HG02981 (cell line): ENCODE measurements at regions not wholly inside any gene's neighbourhood (a gene's known extent, or its start where the extent isn't known, plus 50 kb on each side); places are given as distances from the start of the nearest gene placed in this dataset.
A peak's percentile ranks its signal among the peaks of the same experiment; 100 is the strongest.
"Not testable (repeated sequence)": the region's sequence is repeated elsewhere in the genome, so short reads cannot be mapped to it uniquely, and the experiment has no call there.

Experiments
- ATAC-seq: cut with Tn5 transposase; IDR thresholded peaks from one replicate; pipeline ENCODE4 v1.9.1; 2021; ENCODE audit warnings: mild to moderate bottlenecking, moderate library complexity; ENCODE audit not compliant: unreplicated experiment

DNA sequence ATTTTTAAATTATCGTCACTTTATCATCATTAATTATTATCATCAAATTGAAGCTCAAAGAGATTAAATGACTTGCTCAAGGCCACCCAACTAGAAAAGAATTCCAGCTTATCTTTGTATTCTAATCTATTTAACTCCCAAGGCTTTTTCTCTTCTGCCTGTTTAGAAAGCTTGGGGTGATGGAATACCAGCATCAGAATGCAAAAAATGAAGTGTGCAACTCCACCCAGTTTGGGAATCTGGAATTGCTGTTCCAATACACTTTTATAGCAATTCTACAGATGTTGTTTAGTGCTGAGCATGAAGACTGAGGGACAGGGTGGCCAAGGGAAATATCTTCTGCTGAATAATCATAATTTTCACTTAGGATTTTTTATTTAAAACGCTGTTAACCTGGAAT lies 97.2 kb upstream of the FIBIN start:
- no peak for ATAC-seq

DNA sequence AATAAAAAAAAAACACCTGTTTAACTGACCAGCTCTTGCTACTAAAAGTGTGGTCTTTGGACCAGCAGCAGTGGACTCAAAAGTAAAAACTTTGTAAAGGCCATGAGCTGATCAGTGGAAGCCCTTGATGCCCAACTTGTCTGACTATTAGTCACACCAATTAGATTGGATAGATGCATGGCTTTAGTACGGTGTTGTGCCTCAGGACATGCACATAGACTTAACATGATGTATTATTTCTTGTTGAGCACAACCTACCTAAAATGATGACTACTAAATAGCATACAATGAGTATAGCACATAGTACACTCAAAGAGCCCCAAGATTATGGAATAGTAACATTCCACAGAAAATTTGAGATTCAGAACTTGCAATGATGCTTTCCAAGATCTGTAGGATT lies 95.1 kb upstream of the FIBIN start:
- no peak for ATAC-seq

DNA sequence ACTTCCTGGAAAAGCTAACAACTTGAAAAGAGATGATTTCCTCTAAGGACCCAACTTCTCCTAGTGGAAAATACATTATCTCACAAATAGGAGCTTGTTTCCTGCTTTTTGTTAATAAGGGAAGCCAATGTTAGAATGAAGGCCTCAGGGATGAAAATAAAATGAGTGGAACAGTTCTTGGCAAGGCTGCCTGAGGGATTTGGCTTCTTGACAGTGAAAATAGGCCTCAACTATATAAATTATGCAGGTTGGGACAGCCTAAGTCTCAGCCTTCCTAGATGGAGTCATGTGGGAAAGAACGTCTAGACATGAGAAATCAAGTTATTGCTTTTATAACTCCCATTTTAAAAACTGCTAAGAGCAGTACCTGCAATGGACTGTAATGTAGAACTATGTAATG lies 92.8 kb upstream of the FIBIN start:
- no peak for ATAC-seq

DNA sequence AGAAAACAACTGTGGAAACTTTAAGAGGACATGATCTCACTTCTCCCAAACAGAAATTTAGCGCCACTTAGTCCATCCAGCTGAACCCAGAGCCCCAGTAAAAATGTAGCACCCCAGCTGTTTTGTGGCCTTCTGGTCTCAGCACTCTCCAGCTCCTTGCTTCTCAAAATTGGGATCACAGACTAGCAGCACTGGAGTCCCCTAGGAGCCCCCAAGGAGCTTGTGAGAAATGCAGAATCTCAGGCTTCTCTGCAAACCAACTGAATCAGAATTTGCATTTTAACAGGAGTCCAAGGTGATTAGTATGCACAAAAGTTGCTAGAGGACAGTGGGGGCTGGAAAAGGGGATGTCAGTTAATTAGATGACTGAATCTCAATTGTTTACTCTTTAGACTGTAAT lies 89.8 kb upstream of the FIBIN start:
- ATAC-seq, result no peak

DNA sequence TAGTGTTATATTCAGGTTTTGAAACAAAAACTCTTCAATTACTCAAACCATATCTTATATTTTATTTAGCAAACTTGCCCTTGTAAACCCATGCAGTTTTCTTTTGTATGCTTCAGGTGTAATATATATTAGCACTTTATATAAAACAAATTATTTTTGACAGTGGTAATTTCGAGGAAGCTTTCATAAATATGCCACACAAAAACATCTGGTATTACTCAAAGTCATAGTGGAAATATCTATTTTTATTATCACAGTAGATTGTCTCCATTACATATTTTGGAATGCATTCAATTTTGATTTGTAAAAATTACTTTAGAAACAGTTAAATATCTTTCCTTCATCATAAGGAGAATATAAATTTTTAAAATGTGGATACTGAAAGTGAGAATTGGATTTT lies 89.1 kb upstream of the FIBIN start:
- no peak for ATAC-seq

DNA sequence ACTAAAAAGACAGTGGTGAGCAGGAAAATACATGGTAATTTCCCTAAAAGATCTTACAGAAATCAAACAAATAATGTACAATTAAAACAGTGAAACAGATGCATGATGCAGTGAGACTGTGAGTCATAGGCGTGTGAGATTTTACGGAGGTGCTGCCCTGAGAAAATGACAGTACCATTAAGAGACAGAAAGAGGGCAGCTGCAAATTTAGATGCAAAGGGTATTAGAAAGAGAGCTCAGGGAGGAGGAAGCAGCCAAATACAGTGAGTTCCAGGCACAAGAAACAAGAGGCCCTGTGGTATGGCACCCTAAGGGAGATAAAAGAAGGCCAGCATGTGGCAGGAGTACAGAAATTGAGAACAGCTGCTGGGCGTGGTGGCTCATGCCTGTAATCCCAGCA lies 88.5 kb upstream of the FIBIN start:
- ATAC-seq, result no peak

DNA sequence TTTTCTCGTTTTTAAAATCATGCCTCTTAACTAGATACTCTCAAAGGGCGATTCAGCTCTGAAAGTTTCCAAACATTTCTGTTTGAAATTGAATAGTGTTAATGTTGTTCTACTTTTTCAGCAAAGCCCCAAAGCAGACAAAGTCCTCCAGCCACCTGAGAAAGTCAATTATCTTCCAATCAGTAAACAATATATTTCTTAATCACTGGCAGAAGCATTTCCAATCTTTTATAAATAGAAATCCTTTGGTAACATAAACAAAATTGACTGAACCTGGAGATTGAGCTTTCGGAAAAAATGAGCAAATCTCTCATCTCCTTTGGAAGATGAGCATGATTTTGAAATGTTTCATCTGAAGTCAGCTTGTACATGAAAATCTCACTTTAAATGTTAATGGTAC lies 84.4 kb upstream of the FIBIN start:
- ATAC-seq, result no peak

DNA sequence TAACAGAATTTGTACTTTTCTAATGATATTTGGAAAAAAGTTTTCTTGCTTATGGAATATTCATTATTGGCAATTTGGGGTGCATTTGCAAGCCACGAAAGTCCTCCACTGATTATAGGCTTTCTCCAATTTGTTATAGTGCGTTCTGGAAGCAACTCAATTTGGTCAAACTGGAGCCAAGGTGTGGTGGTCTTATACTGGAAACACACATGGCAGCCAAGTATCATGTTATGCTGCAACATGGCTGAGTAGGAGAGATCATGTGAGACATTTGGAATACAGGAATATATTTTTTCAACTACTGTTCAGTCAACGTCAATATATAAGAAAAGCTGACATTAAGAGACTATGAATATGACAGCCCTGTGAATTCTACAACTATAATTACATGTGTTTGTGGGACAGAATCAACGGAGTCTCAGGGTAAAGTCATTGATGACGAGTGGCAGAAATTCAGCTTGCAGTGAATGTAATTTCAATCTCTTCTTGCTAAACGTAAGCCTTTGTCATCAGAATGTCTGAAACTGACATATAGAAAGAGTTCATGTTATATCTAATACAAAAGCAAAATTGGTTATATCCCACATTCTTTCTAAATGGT lies 83.8 kb upstream of the FIBIN start:
- ATAC-seq, result no peak

DNA sequence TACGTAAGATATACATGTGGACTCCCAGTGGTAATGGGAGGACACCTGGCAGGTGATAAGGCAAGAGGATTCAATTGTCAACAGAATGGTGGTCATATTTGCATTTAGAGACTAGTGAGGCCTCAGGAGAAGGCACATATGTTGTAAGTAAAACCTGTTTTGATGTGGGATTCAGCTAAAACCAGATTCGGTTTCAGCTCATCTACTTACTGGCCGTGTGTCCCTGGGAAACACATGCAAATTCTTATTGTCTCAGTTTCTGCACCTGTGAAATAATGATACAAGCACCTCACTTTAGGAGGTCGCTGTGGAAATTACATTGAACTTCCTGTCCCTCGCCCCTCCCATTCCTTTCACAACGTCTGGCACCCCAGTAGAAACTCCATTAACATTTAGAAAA lies 78.9 kb upstream of the FIBIN start:
- peak; percentile 49 for ATAC-seq

DNA sequence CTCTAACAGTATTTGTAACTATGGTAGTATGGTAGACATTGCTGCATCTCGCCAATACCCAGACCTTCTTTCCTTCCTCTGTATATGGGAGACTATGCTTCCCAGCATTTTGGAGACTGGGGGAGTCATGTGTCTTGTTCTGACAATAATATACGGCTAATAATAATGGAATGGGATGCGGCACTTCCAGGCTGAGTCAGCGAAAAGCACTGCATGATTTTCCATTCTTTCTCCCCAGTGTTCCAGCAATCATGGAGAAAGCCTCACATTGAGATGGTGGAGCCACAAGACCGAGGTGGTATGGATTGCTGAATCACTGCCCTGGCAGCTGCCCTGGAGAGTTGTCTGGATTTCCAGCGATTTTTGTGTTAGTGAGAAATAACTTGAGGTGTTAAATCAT lies 77.1 kb upstream of the FIBIN start:
- ATAC-seq, result no peak

DNA sequence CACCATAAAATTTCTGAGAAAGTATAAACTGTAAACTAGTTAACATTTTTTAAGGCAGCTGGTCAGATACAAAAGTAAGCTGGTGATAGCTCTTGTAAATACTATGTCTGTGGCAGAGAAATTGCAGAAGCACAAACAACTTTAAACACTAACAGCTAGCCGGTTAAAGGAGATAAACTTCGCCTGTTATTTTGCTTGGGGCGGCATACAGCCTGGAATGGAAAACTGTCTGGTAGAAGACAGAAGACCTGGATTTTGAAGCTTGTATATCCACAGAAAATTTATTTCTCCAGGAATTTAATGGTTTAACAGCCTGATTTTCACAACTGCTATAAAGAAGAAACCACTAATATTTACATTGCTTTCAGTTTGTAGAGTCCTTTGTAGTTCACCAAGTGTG lies 65.3 kb upstream of the FIBIN start:
- no peak for ATAC-seq

DNA sequence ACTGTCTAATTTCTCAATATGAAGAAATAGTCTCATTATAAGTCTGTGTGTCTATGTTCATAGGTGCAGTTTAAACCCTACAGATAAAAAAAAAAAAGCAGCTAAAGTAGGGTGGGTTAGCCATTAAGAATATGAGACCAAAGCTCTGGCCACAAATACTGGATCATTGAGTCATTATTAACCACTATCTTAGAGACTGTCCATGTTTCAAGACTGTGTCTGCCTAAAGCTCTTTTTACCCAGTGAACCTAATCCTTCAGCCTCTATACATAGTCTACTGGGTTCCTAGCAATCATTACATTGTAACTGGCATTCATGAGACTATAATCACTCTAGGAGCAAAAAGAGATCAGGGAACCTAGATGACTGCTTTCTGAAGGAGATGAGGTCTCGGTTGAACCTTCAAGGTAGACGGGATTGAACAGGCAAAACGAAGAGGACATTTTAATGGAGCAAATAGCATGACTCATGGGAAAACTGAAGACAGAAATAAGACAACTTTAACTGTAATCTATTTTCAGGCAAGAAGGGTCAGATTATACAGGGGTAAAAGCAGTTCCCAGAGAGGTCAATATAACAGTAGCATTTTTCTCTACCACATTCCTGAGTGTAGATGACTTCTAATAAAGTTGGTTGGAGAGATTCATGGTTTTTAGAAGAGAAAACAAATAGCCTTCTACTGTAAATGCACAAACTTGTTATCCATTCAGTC lies 64.0 kb upstream of the FIBIN start:
- ATAC-seq, result no peak

DNA sequence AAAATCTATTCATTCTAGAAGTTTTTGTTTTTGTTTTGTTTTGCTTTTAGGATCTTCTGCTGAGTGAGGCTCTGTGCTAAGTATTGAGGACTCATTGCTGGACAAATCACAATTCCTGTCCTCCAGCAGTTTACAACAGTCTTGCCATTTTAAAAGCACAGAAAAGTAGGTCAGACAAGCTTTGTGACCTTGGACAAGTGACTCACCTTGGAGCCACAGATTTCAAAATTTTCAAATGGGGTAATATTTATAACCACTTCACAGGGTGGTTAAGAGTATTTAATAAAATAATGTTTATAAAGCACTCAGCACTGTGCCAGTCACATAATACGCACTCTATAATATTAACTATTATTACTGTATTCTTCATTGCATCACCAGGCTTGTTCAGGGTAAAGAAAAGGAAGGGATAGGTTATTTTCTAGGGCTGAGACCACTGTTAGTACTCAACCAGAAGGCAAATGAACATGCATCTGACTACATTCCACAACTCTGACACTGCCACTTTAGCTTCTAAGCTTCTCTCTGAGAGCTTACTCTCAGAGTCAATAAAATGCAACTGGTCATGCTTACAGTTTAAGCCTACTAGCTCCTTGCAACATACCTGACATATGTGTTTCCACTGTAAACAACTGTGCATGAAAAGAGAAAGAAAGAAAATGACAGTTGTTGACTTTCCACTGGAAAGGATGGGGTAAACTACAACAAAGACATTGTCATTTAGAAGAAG lies 63.2 kb upstream of the FIBIN start:
- no peak for ATAC-seq

DNA sequence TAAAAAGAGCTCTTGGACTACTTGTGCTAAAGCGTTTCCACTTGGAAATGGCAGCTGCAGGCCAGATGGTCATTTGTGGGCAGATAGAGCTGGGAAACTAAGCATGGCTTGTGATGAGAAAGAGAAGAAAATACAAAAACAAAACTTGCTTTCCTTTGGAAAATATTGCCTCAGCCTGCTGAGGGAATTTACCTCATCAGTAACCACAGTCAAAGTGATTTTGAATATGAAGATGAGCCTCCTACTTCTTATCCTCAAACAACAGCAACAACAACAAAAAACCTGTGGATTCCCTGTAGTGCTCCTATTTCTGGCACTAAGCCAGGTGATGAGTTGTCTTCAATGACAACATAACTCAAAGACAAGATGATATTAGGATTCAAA lies 62.7 kb upstream of the FIBIN start:
- ATAC-seq, result no peak

DNA sequence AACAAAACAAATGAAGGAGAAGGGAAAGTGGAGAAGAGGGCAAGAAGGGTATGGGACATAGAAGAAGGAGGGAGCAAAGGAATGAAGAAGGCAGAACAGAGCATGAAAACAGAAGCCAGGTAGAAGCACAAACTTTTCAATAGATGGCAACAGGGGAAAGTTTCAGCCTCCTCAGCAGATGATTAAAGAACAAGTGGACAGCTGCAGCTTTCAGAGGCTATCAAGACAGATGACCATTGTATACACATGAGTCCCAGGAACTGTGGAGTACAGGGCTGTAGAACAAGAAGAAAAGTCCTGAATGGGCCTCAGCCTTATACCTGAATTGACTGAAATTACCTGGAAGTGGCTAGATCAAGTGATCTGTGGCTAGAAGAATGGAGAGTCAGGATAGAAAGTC lies 62.0 kb upstream of the FIBIN start:
- ATAC-seq, result no peak

DNA sequence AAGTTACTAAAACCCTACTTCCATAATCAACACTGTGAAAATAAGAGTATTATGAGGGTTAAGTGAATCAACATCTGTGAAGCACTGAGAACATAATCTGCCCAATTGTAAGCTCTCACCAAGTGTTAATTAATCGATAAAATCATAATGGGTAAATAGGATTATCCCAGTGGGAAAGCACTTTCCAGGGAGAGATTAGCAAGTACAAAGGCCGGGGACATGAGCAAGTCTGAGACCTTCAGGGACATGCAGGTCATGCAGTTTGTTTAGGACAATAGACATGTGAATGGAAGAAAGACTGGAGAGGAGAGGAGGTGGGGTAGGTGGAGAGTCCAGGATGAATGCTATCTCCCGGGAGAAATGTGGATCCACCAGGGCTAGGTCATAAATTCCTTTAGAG lies 57.8 kb upstream of the FIBIN start:
- ATAC-seq, result no peak

DNA sequence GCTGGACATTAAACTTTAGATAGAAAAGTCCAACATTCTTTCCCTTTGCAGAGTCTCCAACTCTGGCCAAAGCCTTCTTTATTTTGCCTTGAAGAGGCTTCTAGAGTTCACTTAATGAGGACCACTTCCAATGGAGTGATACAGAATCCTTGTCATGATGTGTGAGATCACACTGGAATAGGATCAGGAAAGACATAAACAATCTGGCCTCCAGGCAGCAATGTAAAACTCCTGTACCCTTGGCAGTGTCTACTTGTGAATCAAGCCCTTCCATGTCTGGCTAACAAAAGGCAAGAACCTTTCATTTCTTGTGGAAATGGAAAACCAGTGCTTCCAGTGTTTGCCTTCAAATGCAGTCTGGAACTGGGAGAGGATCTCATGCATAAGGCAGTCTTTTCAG lies 56.5 kb upstream of the FIBIN start:
- no peak for ATAC-seq

DNA sequence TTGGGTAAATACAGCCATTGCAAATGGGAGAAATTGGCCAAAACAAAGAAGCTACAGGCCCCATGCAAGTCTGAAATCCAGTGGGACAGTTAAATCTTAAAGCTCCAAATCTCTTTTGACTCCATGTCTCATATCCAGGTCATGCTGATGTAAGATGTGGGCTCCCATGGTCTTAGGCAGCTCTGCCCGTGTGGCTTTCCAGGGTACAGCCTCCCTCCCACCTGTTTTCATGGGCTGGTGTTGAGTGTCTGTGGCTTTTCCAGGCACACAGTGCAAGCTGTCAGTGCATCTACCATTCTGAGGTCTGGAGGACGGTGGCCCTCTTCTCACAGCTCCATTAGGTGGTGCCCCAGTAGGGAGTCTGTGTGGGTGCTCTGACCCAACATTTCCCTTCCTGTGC lies 53.4 kb upstream of the FIBIN start:
- ATAC-seq, result not testable (repeated sequence)

DNA sequence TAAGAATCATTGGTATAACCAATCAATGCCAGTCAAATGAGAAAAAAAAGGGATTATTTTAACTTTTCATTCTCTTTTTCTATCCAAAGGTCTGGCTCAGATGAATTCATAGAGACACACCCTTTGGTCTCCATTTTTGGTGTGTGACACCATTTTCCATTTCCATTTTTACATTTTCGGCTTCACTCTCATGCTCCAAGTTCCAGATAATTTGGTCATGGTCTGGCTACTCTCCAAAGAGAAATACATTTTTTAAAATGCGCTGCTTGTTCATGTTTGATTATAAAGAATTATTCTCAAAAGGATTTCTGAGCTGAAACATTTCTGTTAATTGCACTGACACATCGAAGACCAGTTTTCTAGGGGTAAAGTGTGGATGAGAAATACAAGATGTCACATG lies 51.6 kb upstream of the FIBIN start:
- ATAC-seq, result no peak

DNA sequence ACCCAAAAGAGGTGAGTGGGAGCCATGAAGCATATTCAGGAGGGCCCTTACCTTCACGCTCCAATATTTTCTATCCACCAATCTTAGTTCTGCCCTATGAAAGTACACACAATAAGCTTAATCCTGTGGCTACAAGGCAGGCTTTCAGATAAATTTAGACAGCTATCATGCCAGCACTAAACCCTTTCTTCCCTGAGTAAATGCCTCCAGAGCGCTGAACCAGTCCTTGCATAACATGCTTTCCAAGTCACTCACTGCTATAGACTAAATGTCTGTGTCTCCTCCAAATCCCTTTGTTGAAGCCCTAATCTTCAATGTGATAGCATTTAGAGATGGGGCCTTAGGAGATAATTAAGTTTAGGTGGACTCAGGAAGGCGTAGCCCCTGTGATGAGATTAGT lies 50.3 kb upstream of the FIBIN start:
- ATAC-seq, result no peak
